ENCODE measurements at regions not wholly inside any gene's neighbourhood (a gene's known extent, or its start where the extent isn't known, plus 50 kb on each side); places are given as distances from the start of the nearest gene placed in this dataset.

- no peak for DNase-seq
- Mint-ChIP-seq H3K9me3 (ENCODE audit: low read depth, unreplicated experiment) (peaks cover 4% of the 10 kb centered on the region), H3K27ac (ENCODE audit: unreplicated experiment) (no peak overlapping the region), H3K4me1 (ENCODE audit: low read depth, unreplicated experiment) (no peaks in the 10 kb centered on the region), H3K36me3 (ENCODE audit: insufficient read depth, unreplicated experiment) (no peaks in the 10 kb centered on the region), H3K27me3 (ENCODE audit: unreplicated experiment) (no peaks in the 10 kb centered on the region), H3K4me3 (ENCODE audit: low read depth, unreplicated experiment) (no peak overlapping the region)
- intact Hi-C loops (cut with micrococcal nuclease; ENCODE audit: unreplicated experiment) = no loop called here
- BruUV-seq (replicated peaks) = no TSS peak
- TF ChIP-seq CTCF (IDR thresholded peaks at IDR 0.05; ENCODE audit: unreplicated experiment) = no peak
- CTCF ChIA-PET = no interaction called here
Measured at GRCh38 chr9:16348531-16348930, 521.9 kb downstream of the BNC2 start.

GRCh38 chr9:16352251-16352650 is 518.2 kb downstream of the BNC2 start:
- peaks cover under 1% of the 10 kb centered on the region for H3K9me3 Mint-ChIP-seq (ENCODE audit: low read depth, unreplicated experiment)
- H3K27me3 Mint-ChIP-seq (ENCODE audit: unreplicated experiment) = no peaks in the 10 kb centered on the region
- no peaks in the 10 kb centered on the region for H3K4me1 Mint-ChIP-seq (ENCODE audit: low read depth, unreplicated experiment)
- no peak for DNase-seq
- CTCF ChIA-PET = no interaction called here
- BruUV-seq (replicated peaks) = no TSS peak
- no peak overlapping the region for H3K27ac Mint-ChIP-seq (ENCODE audit: unreplicated experiment)
- intact Hi-C loops (cut with micrococcal nuclease; ENCODE audit: unreplicated experiment) = no loop called here
- no peaks in the 10 kb centered on the region for H3K36me3 Mint-ChIP-seq (ENCODE audit: insufficient read depth, unreplicated experiment)
- H3K4me3 Mint-ChIP-seq (ENCODE audit: low read depth, unreplicated experiment) = no peak overlapping the region
- TF ChIP-seq CTCF (IDR thresholded peaks at IDR 0.05; ENCODE audit: unreplicated experiment) = no peak

- no peak overlapping the region for H3K4me3 Mint-ChIP-seq (ENCODE audit: low read depth, unreplicated experiment)
- no peaks in the 10 kb centered on the region for H3K27me3 Mint-ChIP-seq (ENCODE audit: unreplicated experiment)
- no peaks in the 10 kb centered on the region for H3K4me1 Mint-ChIP-seq (ENCODE audit: low read depth, unreplicated experiment)
- no peaks in the 10 kb centered on the region for H3K36me3 Mint-ChIP-seq (ENCODE audit: insufficient read depth, unreplicated experiment)
- no peaks in the 10 kb centered on the region for H3K9me3 Mint-ChIP-seq (ENCODE audit: low read depth, unreplicated experiment)
- DNase-seq = no peak
- no TSS peak for BruUV-seq (replicated peaks)
- TF ChIP-seq CTCF (IDR thresholded peaks at IDR 0.05; ENCODE audit: unreplicated experiment) = no peak
- CTCF ChIA-PET = no interaction called here
- intact Hi-C loops (cut with micrococcal nuclease; ENCODE audit: unreplicated experiment) = no loop called here
- H3K27ac Mint-ChIP-seq (ENCODE audit: unreplicated experiment) = no peak overlapping the region
Measured at GRCh38 chr9:16352791-16353401, 517.6 kb downstream of the BNC2 start.

DNA sequence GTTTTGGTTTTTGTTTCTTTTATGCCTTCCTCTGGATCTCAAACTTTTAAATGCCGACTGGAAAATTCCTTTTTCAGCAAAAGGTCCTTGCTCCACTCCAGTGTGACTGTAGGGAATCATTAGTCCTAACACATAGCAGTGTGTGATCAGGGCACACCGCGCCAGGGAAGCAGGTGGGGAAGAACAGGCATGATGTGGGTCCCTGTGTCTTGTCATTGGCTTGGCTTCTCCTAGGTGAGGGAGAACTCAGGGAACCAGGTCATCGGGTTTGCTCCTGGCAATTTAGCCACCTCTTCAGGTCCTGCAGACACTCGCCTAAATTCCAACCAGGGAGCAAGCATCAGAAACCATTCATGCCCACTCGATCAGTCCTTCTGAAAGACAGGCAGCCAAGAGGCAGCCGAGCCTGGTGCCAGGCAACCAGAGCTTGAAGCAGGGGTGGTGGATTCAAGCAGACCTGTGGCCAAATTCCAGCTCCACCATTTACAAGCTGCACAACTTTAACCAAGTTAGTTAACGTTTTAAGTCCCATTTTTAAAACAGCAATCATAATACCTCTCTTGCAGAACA is 514.2 kb downstream of the BNC2 start:
- H3K27ac Mint-ChIP-seq (ENCODE audit: unreplicated experiment) = no peak overlapping the region
- H3K27me3 Mint-ChIP-seq (ENCODE audit: unreplicated experiment) = no peaks in the 10 kb centered on the region
- peaks cover 2% of the 10 kb centered on the region for H3K9me3 Mint-ChIP-seq (ENCODE audit: low read depth, unreplicated experiment)
- no peak overlapping the region for H3K4me3 Mint-ChIP-seq (ENCODE audit: low read depth, unreplicated experiment)
- TF ChIP-seq CTCF (IDR thresholded peaks at IDR 0.05; ENCODE audit: unreplicated experiment) = no peak
- no peaks in the 10 kb centered on the region for H3K36me3 Mint-ChIP-seq (ENCODE audit: insufficient read depth, unreplicated experiment)
- DNase-seq = no peak
- CTCF ChIA-PET = no interaction called here
- no TSS peak for BruUV-seq (replicated peaks)
- no peaks in the 10 kb centered on the region for H3K4me1 Mint-ChIP-seq (ENCODE audit: low read depth, unreplicated experiment)
- intact Hi-C loops (cut with micrococcal nuclease; ENCODE audit: unreplicated experiment) = no loop called here
